Astrocyte (in vitro differentiated cells and primary cell): ENCODE measurements at regions not wholly inside any gene's neighbourhood (a gene's known extent, or its start where the extent isn't known, plus 50 kb on each side); places are given as distances from the start of the nearest gene placed in this dataset.

Source experiments
- DNase-seq: peaks from one replicate; pipeline ENCODE4 v3.0.0-alpha.2; 2010; ENCODE audit warnings: low read depth
- FAIRE-seq: peaks from 2 replicates; lab custom pipeline; 2011; peaks lifted over from hg19 to GRCh38; lab: Jason Lieb, UNC
- H2AFZ ChIP-seq: 2 replicates; pipeline ENCODE4 v1.6.0; 2012; ENCODE audit warnings: low read depth, low read length, inconsistent platforms
- H3K27ac ChIP-seq: 2 replicates; pipeline ENCODE4 v1.5.1; 2011; ENCODE audit warnings: low read depth, low read length, inconsistent platforms
- H3K27me3 ChIP-seq: 2 replicates; pipeline ENCODE4 v1.6.0; 2011; ENCODE audit warnings: low read length, inconsistent platforms; ENCODE audit not compliant: insufficient read depth
- H3K36me3 ChIP-seq: 2 replicates; pipeline ENCODE4 v1.5.1; 2011; ENCODE audit warnings: low read length, inconsistent platforms; ENCODE audit not compliant: insufficient read depth
- H3K4me1 ChIP-seq: 2 replicates; pipeline ENCODE4 v1.5.1; 2011; ENCODE audit warnings: low read length, inconsistent platforms; ENCODE audit not compliant: insufficient read depth
- H3K4me2 ChIP-seq: 2 replicates; pipeline ENCODE4 v1.6.0; 2012; ENCODE audit warnings: low read length, inconsistent platforms
- H3K4me3 ChIP-seq: 2 replicates; pipeline ENCODE4 v1.5.1; 2011; ENCODE audit warnings: low read depth, mild to moderate bottlenecking, low read length, inconsistent platforms; ENCODE audit not compliant: insufficient read depth
- H3K79me2 ChIP-seq: 2 replicates; pipeline ENCODE4 v1.6.0; 2012; ENCODE audit warnings: mild to moderate bottlenecking, low read length, inconsistent platforms; ENCODE audit not compliant: insufficient read depth
- H3K9ac ChIP-seq: 2 replicates; pipeline ENCODE4 v1.6.0; 2012; ENCODE audit warnings: mild to moderate bottlenecking, low read length, inconsistent platforms
- H3K9me3 ChIP-seq: 2 replicates; pipeline ENCODE4 v1.5.1; 2012; ENCODE audit warnings: low read depth, mild to moderate bottlenecking, low read length, inconsistent platforms; ENCODE audit not compliant: insufficient read depth
- H4K20me1 ChIP-seq: 2 replicates; pipeline ENCODE4 v1.6.0; 2012; ENCODE audit warnings: low read length, inconsistent platforms; ENCODE audit not compliant: insufficient read depth
- H3K27ac Mint-ChIP-seq: one replicate; pipeline ENCODE4 v1.8.0; 2021; ENCODE audit warnings: mild to moderate bottlenecking, mixed read lengths; ENCODE audit not compliant: unreplicated experiment
- H3K27me3 Mint-ChIP-seq: one replicate; pipeline ENCODE4 v1.8.0; 2021; ENCODE audit warnings: low read depth, mixed read lengths; ENCODE audit not compliant: unreplicated experiment
- H3K36me3 Mint-ChIP-seq: one replicate; pipeline ENCODE4 v1.8.0; 2021; ENCODE audit warnings: low read depth, mixed read lengths; ENCODE audit not compliant: unreplicated experiment
- H3K4me1 Mint-ChIP-seq: one replicate; pipeline ENCODE4 v1.8.0; 2021; ENCODE audit warnings: low read depth, mixed read lengths; ENCODE audit not compliant: unreplicated experiment
- H3K4me3 Mint-ChIP-seq: one replicate; pipeline ENCODE4 v1.8.0; 2021; ENCODE audit warnings: mild to moderate bottlenecking, moderate library complexity, mixed read lengths; ENCODE audit not compliant: unreplicated experiment
- H3K9me3 Mint-ChIP-seq: one replicate; pipeline ENCODE4 v1.8.0; 2021; ENCODE audit warnings: mild to moderate bottlenecking, mixed read lengths; ENCODE audit not compliant: unreplicated experiment
- CTCF ChIP-seq: IDR thresholded peaks from 2 replicates; pipeline ENCODE4 v1.5.1; 2011; ENCODE audit warnings: low read depth, mild to moderate bottlenecking, inconsistent platforms, low read length, moderate library complexity; ENCODE audit not compliant: insufficient read depth
- EZH2 ChIP-seq: IDR thresholded peaks from 2 replicates; pipeline ENCODE4 v1.6.1; 2012; ENCODE audit warnings: mild to moderate bottlenecking, low read length, inconsistent platforms; ENCODE audit not compliant: insufficient read depth

GRCh38 chr9:115367780-115368525, 250.0 kb upstream of the TNC start:
- no peak overlapping the region for H3K9ac ChIP-seq
- DNase-seq (peak; percentile 43), FAIRE-seq (no peak)
- TF ChIP-seq EZH2 (no peak), CTCF (no peak)
- Mint-ChIP-seq H3K4me1 (peaks cover 35% of the 10 kb centered on the region), H3K9me3 (peaks cover 6% of the 10 kb centered on the region), H3K27me3 (no peaks in the 10 kb centered on the region), H3K4me3 (no peak overlapping the region), H3K36me3 (peaks cover 3% of the 10 kb centered on the region), H3K27ac (no peak overlapping the region)
- no peaks in the 10 kb centered on the region for H3K9me3 ChIP-seq
- H3K79me2 ChIP-seq = no peaks in the 10 kb centered on the region
- H4K20me1 ChIP-seq = no peaks in the 10 kb centered on the region
- peaks cover 20% of the 10 kb centered on the region for H3K4me1 ChIP-seq
- H3K4me3 ChIP-seq = no peak overlapping the region
- no peak overlapping the region for H3K4me2 ChIP-seq
- H2AFZ ChIP-seq = no peak overlapping the region
- H3K36me3 ChIP-seq = no peaks in the 10 kb centered on the region
- H3K27me3 ChIP-seq = no peaks in the 10 kb centered on the region
- H3K27ac ChIP-seq = peak overlapping the region; percentile 5

- DNase-seq (peak; percentile 78), FAIRE-seq (no peak)
- Mint-ChIP-seq H3K4me3 (no peak overlapping the region), H3K4me1 (peaks cover 47% of the 10 kb centered on the region), H3K9me3 (peaks cover 6% of the 10 kb centered on the region), H3K27me3 (no peaks in the 10 kb centered on the region), H3K36me3 (peaks cover 3% of the 10 kb centered on the region), H3K27ac (peak overlapping the region; percentile 2)
- peak overlapping the region; percentile 23 for H3K9ac ChIP-seq
- peaks cover 31% of the 10 kb centered on the region for H3K4me1 ChIP-seq
- H3K4me3 ChIP-seq = no peak overlapping the region
- H3K79me2 ChIP-seq = no peaks in the 10 kb centered on the region
- no peak overlapping the region for H2AFZ ChIP-seq
- TF ChIP-seq EZH2 = no peak
- TF ChIP-seq CTCF = no peak
- H4K20me1 ChIP-seq = no peaks in the 10 kb centered on the region
- H3K36me3 ChIP-seq = no peaks in the 10 kb centered on the region
- H3K4me2 ChIP-seq = peak overlapping the region; percentile 20
- H3K27me3 ChIP-seq = no peaks in the 10 kb centered on the region
- peak overlapping the region; percentile 29 for H3K27ac ChIP-seq
- H3K9me3 ChIP-seq = no peaks in the 10 kb centered on the region
Observed at GRCh38 chr9:115369322-115369957, 251.5 kb upstream of the TNC start.
